GM21529 (cell line): ENCODE measurements at regions not wholly inside any gene's neighbourhood (a gene's known extent, or its start where the extent isn't known, plus 50 kb on each side); places are given as distances from the start of the nearest gene placed in this dataset.

Experiments used
- ATAC-seq: cut with Tn5 transposase; IDR thresholded peaks from one replicate; pipeline ENCODE4 v1.9.1; 2021; ENCODE audit not compliant: unreplicated experiment

GRCh38 chr6:23403460-23403859 lies 722.6 kb upstream of the NRSN1 start:
- ATAC-seq: no peak

- ATAC-seq: no peak
These were observed 716.5 kb upstream of the NRSN1 start for GRCh38 chr6:23409531-23409930.

- ATAC-seq: no peak
These were observed 715.6 kb upstream of the NRSN1 start for GRCh38 chr6:23410439-23410838.

- no peak for ATAC-seq
These were observed 713.2 kb upstream of the NRSN1 start for GRCh38 chr6:23412770-23413169.

- no peak for ATAC-seq
These were observed 712.5 kb upstream of the NRSN1 start for GRCh38 chr6:23413327-23414050.

GRCh38 chr6:23414051-23414445 lies 712.0 kb upstream of the NRSN1 start:
- peak; percentile 58 for ATAC-seq

GRCh38 chr6:23414922-23415321 lies 711.1 kb upstream of the NRSN1 start:
- ATAC-seq: no peak

- ATAC-seq: no peak
These were observed 710.1 kb upstream of the NRSN1 start for GRCh38 chr6:23415819-23416427.

- ATAC-seq: no peak
These were observed 708.9 kb upstream of the NRSN1 start for GRCh38 chr6:23417133-23417532.

GRCh38 chr6:23418095-23418494 lies 707.9 kb upstream of the NRSN1 start:
- no peak for ATAC-seq

- no peak for ATAC-seq
These were observed 707.0 kb upstream of the NRSN1 start for GRCh38 chr6:23419046-23419445.

GRCh38 chr6:23420659-23421350 lies 705.2 kb upstream of the NRSN1 start:
- ATAC-seq: no peak

GRCh38 chr6:23424584-23424983 lies 701.4 kb upstream of the NRSN1 start:
- no peak for ATAC-seq

- no peak for ATAC-seq
These were observed 690.9 kb upstream of the NRSN1 start for GRCh38 chr6:23435126-23435525.

- ATAC-seq: no peak
These were observed 690.2 kb upstream of the NRSN1 start for GRCh38 chr6:23435798-23436197.

GRCh38 chr6:23441808-23442461 lies 684.1 kb upstream of the NRSN1 start:
- no peak for ATAC-seq

- ATAC-seq: no peak
These were observed 680.8 kb upstream of the NRSN1 start for GRCh38 chr6:23445157-23445710.

- ATAC-seq: no peak
These were observed 679.5 kb upstream of the NRSN1 start for GRCh38 chr6:23446469-23446967.

- no peak for ATAC-seq
These were observed 678.3 kb upstream of the NRSN1 start for GRCh38 chr6:23447731-23448130.

GRCh38 chr6:23448281-23448680 lies 677.7 kb upstream of the NRSN1 start:
- no peak for ATAC-seq
